ENCODE measurements at regions not wholly inside any gene's neighbourhood (a gene's known extent, or its start where the extent isn't known, plus 50 kb on each side); places are given as distances from the start of the nearest gene placed in this dataset.

GRCh38 chr2:60370814-60371213 is 182.6 kb downstream of the BCL11A start:
- no peaks in the 10 kb centered on the region for H3K27me3 Mint-ChIP-seq
- peak overlapping the region; percentile 92 for H3K27ac Mint-ChIP-seq
- ChIA-PET CTCF (interaction anchor here (0.7 to 5.2 kb wide), 8 partner anchors 18 to 179 kb away, joined by 3 to 33 read pairs (median 4); no protein-coding TSS in a partner anchor), POLR2A (interaction anchor here (0.7 kb wide), 1 partner anchor 1668 kb away, joined by 4 read pairs; no protein-coding TSS in a partner anchor)
- H3K4me1 Mint-ChIP-seq: peaks cover 89% of the 10 kb centered on the region
- H2AFZ ChIP-seq (ENCODE audit: insufficient read depth, low read depth, low read length, poor library complexity, severe bottlenecking): peak overlapping the region; percentile 41
- no peaks in the 10 kb centered on the region for H3K9me3 Mint-ChIP-seq (ENCODE audit: insufficient read depth)
- peaks cover 13% of the 10 kb centered on the region for H3K79me2 ChIP-seq (ENCODE audit: control insufficient read depth, insufficient read depth, low read length)
- no peaks in the 10 kb centered on the region for H3K27me3 ChIP-seq (replicated peaks in 1 of 4; ENCODE audit: control extremely low read depth in 1 of 4, control insufficient read depth in 3 of 4, insufficient read depth in 4 of 4, low read length in 3 of 4)
- ATAC-seq (ENCODE audit: low read depth): peak; percentile 44
- H3K9ac ChIP-seq (ENCODE audit: low read length): peak overlapping the region; percentile 6
- H3K4me1 ChIP-seq (ENCODE audit: control insufficient read depth in 2 of 2, insufficient read depth in 2 of 2, low read length in 2 of 2): peaks cover 66 to 69% of the 10 kb centered on the region in 2 donors
- peak; percentile 56 for DNase-seq
- no peak for TF ChIP-seq CTCF (IDR thresholded peaks at IDR 0.05)
- TF ChIP-seq EZH2 (IDR thresholded peaks at IDR 0.05; ENCODE audit: borderline replicate concordance, insufficient read depth, low read depth, low read length, poor library complexity, severe bottlenecking): no peak
- H3K4me2 ChIP-seq (replicated peaks; ENCODE audit: low read depth, low read length, poor library complexity, severe bottlenecking): peak overlapping the region; percentile 58
- H3K9me3 ChIP-seq (ENCODE audit: control extremely low read depth in 1 of 3, control insufficient read depth in 2 of 3, insufficient read depth in 1 of 3, low read length in 2 of 3): no peaks in the 10 kb centered on the region
- peak overlapping the region; percentile 64 for H3K4me3 Mint-ChIP-seq
- WGBS (ENCODE audit: insufficient coverage): 13% methylated on average over 2 of the region's 4 CpGs
- no peaks in the 10 kb centered on the region for H4K20me1 ChIP-seq (ENCODE audit: control insufficient read depth, insufficient read depth, low read length, poor library complexity, severe bottlenecking)
- intact Hi-C loops (cut with micrococcal nuclease): loop anchor here (2.0 to 5.0 kb wide), 2 partner anchors 16 to 41 kb away; no protein-coding TSS in a partner anchor
- H3K4me3 ChIP-seq (ENCODE audit: control extremely low read depth in 1 of 5, extremely low read depth in 1 of 5, insufficient read depth in 1 of 5, low read depth in 2 of 5, low read length in 4 of 5): peak overlapping the region in 1 of 5 experiments; percentile 29
- peak overlapping the region; percentile 70 to 77 for H3K27ac ChIP-seq (ENCODE audit: low read length in 2 of 2)
- no peaks in the 10 kb centered on the region for H3K36me3 ChIP-seq (replicated peaks in 1 of 2; ENCODE audit: control extremely low read depth in 1 of 2, control insufficient read depth in 1 of 2, extremely low read depth in 1 of 2, insufficient read depth in 2 of 2, low read length in 1 of 2)

- ChIA-PET CTCF (interaction anchor here (5.2 kb wide), 1 partner anchor 16 kb away, joined by 33 read pairs; no protein-coding TSS in a partner anchor), POLR2A (interaction anchor here (0.6 to 0.7 kb wide), 2 partner anchors 33 to 117 kb away, joined by 4 read pairs; no protein-coding TSS in a partner anchor)
- ATAC-seq (ENCODE audit: low read depth) (no peak), DNase-seq (no peak)
- Histone ChIP-seq H3K9ac (ENCODE audit: low read length) (no peak overlapping the region), H2AFZ (ENCODE audit: insufficient read depth, low read depth, low read length, poor library complexity, severe bottlenecking) (no peak overlapping the region), H3K27ac (ENCODE audit: low read length in 2 of 2) (peak overlapping the region in 1 of 2 donors; percentile 81), H3K27me3 (replicated peaks in 1 of 4; ENCODE audit: control extremely low read depth in 1 of 4, control insufficient read depth in 3 of 4, insufficient read depth in 4 of 4, low read length in 3 of 4) (no peaks in the 10 kb centered on the region), H3K4me1 (ENCODE audit: control insufficient read depth in 2 of 2, insufficient read depth in 2 of 2, low read length in 2 of 2) (peaks cover 90 to 92% of the 10 kb centered on the region in 2 donors), H3K36me3 (replicated peaks in 1 of 2; ENCODE audit: control extremely low read depth in 1 of 2, control insufficient read depth in 1 of 2, extremely low read depth in 1 of 2, insufficient read depth in 2 of 2, low read length in 1 of 2) (no peaks in the 10 kb centered on the region), H4K20me1 (ENCODE audit: control insufficient read depth, insufficient read depth, low read length, poor library complexity, severe bottlenecking) (no peaks in the 10 kb centered on the region), H3K4me2 (replicated peaks; ENCODE audit: low read depth, low read length, poor library complexity, severe bottlenecking) (peak overlapping the region; percentile 4), H3K79me2 (ENCODE audit: control insufficient read depth, insufficient read depth, low read length) (peaks cover 7% of the 10 kb centered on the region), H3K9me3 (ENCODE audit: control extremely low read depth in 1 of 3, control insufficient read depth in 2 of 3, insufficient read depth in 1 of 3, low read length in 2 of 3) (no peaks in the 10 kb centered on the region), H3K4me3 (ENCODE audit: control extremely low read depth in 1 of 5, extremely low read depth in 1 of 5, insufficient read depth in 1 of 5, low read depth in 2 of 5, low read length in 4 of 5) (no peak overlapping the region)
- Mint-ChIP-seq H3K4me3 (no peak overlapping the region), H3K27ac (peak overlapping the region; percentile 66), H3K4me1 (peaks cover 96% of the 10 kb centered on the region), H3K27me3 (no peaks in the 10 kb centered on the region), H3K9me3 (ENCODE audit: insufficient read depth) (no peaks in the 10 kb centered on the region)
- WGBS (ENCODE audit: insufficient coverage): 80% methylated on average over 1 of the region's 2 CpGs
- intact Hi-C loops (cut with micrococcal nuclease): loop anchor here (5.0 kb wide), 1 partner anchor 114 kb away; no protein-coding TSS in a partner anchor
- TF ChIP-seq CTCF (IDR thresholded peaks at IDR 0.05): no peak
- TF ChIP-seq EZH2 (IDR thresholded peaks at IDR 0.05; ENCODE audit: borderline replicate concordance, insufficient read depth, low read depth, low read length, poor library complexity, severe bottlenecking): no peak
These were observed 185.0 kb downstream of the BCL11A start for GRCh38 chr2:60368456-60368855.
